Right ventricle myocardium superior (tissue), 1 donor: ENCODE measurements at regions not wholly inside any gene's neighbourhood (a gene's known extent, or its start where the extent isn't known, plus 50 kb on each side); places are given as distances from the start of the nearest gene placed in this dataset.
A peak's percentile ranks its signal among the peaks of the same experiment; 100 is the strongest.
"Not testable (repeated sequence)": the region's sequence is repeated elsewhere in the genome, so short reads cannot be mapped to it uniquely, and the experiment has no call there.

Experiments used
- ATAC-seq: fragments of 200-7000 bp; cut with Tn5 transposase; one replicate; pipeline ENCODE4 v1.9.1; 2020; ENCODE audit warnings: mild to moderate bottlenecking; ENCODE audit not compliant: poor library complexity
- DNase-seq: peaks from one replicate; pipeline ENCODE4 v3.0.0-alpha.2; 2020
- intact Hi-C: fragments of 100-400 bp; cut with DNase I; formaldehyde crosslinking; loops from one replicate; pipeline ENCODE4 v1.11.2; 2022
- donor health status: DM: no; HTN: yes; CAD: no; lungs with severe emphysema.

GRCh38 chr3:177802151-177802900 is 605.0 kb upstream of the TBL1XR1 start:
- peak; percentile 64 for ATAC-seq

GRCh38 chr3:177803500-177803899 is 606.2 kb upstream of the TBL1XR1 start:
- ATAC-seq (no peak), DNase-seq (no peak)
- intact Hi-C loops = no loop called here

More at GRCh38 chr3:177802151-177802900, 605.0 kb upstream of the TBL1XR1 start:
- intact Hi-C loops = no loop called here
- DNase-seq = no peak

- DNase-seq (no peak), ATAC-seq (no peak)
- intact Hi-C loops = no loop called here
Observed at GRCh38 chr3:177804032-177804431, 606.8 kb upstream of the TBL1XR1 start.

DNA sequence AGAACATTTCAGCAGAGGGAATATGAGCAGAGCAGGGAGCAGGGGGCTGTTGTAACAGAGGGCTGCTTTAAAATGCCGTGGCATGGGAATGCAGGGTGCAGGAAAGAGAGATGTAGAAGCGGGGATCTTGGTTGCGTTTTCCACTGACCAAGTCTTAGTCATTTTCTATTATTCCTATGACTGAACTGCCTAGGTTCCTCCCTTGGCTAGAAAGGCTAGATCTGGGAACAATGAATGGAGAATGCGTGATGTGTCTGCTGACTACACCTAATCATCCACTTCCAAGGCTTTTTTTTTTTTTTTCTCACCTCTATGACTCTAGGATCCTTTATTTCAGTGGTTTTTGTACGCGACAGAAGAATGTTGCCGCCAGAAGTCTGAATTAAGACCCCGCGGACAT is 607.4 kb upstream of the TBL1XR1 start:
- intact Hi-C loops = no loop called here
- no peak for ATAC-seq
- DNase-seq = no peak

DNA sequence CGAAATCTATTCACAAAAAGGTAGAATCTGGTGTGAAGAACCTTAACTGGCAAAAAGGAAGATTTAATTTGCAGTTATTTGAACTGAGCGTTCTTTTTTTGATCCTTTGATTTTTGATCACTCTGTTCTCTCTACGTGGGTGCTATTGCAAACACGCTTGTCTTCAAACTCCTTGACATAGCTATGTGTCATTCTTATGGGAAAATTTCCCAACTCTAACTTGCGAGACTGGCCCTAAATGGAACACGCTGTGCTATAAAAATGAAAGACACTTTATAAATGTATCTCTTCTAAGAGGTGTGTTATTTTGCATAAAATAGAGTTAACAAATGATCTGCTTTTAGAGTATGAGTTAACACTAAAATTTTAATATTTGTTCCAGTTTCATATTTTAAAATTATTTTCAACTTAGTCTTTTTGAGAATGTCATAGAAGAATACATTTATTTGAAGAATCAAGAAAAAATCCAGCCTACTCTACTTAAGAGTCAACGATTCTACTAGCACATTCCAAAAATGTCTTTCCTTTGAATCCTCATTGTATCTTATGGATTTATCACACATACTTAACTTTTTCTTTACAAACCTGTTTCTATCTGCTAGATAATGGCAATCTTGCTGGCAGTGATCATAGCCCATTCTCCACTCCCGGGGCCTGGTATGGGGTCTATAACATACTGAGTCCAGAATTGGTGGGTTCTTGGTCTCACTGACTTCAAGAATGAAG is 610.0 kb upstream of the TBL1XR1 start:
- DNase-seq = no peak
- ATAC-seq = no peak
- intact Hi-C loops = no loop called here

GRCh38 chr3:177808928-177809478 is 611.7 kb upstream of the TBL1XR1 start:
- intact Hi-C loops, DNase-seq, ATAC-seq: not testable (repeated sequence)

GRCh38 chr3:177810162-177810623 is 612.9 kb upstream of the TBL1XR1 start:
- intact Hi-C loops = loop anchor here (10.0 kb wide), 1 partner anchor 365 kb away; no protein-coding TSS in a partner anchor
- peak; percentile 42 for ATAC-seq
- no peak for DNase-seq

DNA sequence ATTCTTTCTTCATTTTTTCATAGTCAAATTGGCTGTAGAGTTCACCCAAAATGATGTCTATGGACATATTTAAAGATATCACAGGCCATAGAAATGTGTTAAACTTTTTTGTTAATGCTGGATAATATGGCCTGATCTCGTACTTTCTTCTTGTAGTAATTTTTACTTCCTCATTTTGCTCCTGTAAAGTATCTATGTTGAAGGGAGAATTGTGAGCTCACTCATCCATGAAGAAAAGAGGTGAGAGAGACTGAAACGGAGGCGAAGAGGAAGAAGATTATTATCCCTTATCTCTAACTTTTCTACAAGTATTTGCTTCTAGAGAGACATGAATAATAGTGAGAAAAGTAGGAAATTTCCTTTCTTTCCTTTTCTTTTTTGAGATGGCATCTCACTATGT is 613.8 kb upstream of the TBL1XR1 start:
- ATAC-seq (no peak), DNase-seq (no peak)
- intact Hi-C loops = loop anchor here (10.0 kb wide), 1 partner anchor 364 kb away; no protein-coding TSS in a partner anchor

GRCh38 chr3:177811835-177812234 is 614.6 kb upstream of the TBL1XR1 start:
- intact Hi-C loops = loop anchor here (10.0 kb wide), 1 partner anchor 363 kb away; no protein-coding TSS in a partner anchor
- no peak for DNase-seq
- no peak for ATAC-seq

GRCh38 chr3:177812492-177812891 is 615.2 kb upstream of the TBL1XR1 start:
- intact Hi-C loops = loop anchor here (10.0 kb wide), 1 partner anchor 362 kb away; no protein-coding TSS in a partner anchor
- ATAC-seq (no peak), DNase-seq (no peak)

GRCh38 chr3:177813322-177813721 is 616.0 kb upstream of the TBL1XR1 start:
- ATAC-seq = peak; percentile 65
- intact Hi-C loops = loop anchor here (10.0 kb wide), 1 partner anchor 361 kb away; no protein-coding TSS in a partner anchor
- DNase-seq = peak; percentile 54

GRCh38 chr3:177816667-177817208 is 619.5 kb upstream of the TBL1XR1 start:
- intact Hi-C loops = loop anchor here (10.0 kb wide), 1 partner anchor 358 kb away; no protein-coding TSS in a partner anchor
- DNase-seq = no peak
- peak; percentile 67 for ATAC-seq

- ATAC-seq (no peak), DNase-seq (no peak)
- intact Hi-C loops = loop anchor here (10.0 kb wide), 1 partner anchor 357 kb away; no protein-coding TSS in a partner anchor
Observed at GRCh38 chr3:177817751-177818150, 620.5 kb upstream of the TBL1XR1 start.

GRCh38 chr3:177818712-177819240 is 621.5 kb upstream of the TBL1XR1 start:
- intact Hi-C loops = loop anchor here (10.0 kb wide), 1 partner anchor 356 kb away; no protein-coding TSS in a partner anchor
- ATAC-seq (no peak), DNase-seq (no peak)

- DNase-seq (no peak), ATAC-seq (no peak)
- intact Hi-C loops = no loop called here
Observed at GRCh38 chr3:177820683-177821316, 623.5 kb upstream of the TBL1XR1 start.

- DNase-seq (no peak), ATAC-seq (no peak)
- intact Hi-C loops = no loop called here
Observed at GRCh38 chr3:177822681-177823096, 625.4 kb upstream of the TBL1XR1 start.

DNA sequence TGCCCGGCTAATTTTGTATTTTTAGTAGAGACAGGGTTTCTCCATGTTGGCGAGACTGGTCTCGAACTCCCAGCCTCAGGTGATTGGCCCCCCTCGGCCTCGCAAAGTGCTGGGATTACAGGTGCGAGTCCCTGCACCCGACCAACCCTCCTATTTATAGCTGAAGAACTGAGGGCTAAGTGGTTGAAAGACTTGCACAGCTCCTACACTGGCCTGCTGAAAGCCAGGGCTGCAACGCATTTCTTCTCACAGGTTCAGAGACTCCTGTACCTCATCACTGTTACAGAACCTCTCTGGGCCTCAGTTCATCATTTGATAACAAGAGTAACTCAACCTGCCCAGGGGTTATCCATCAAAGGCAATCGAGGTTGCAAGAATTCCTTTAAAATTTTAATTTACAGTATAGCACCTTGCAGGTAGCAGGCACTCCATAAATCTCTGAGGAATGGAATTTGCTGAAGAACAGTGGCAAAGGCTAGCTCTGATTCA is 626.5 kb upstream of the TBL1XR1 start:
- ATAC-seq = peak; percentile 5
- DNase-seq = no peak
- intact Hi-C loops = no loop called here

DNA sequence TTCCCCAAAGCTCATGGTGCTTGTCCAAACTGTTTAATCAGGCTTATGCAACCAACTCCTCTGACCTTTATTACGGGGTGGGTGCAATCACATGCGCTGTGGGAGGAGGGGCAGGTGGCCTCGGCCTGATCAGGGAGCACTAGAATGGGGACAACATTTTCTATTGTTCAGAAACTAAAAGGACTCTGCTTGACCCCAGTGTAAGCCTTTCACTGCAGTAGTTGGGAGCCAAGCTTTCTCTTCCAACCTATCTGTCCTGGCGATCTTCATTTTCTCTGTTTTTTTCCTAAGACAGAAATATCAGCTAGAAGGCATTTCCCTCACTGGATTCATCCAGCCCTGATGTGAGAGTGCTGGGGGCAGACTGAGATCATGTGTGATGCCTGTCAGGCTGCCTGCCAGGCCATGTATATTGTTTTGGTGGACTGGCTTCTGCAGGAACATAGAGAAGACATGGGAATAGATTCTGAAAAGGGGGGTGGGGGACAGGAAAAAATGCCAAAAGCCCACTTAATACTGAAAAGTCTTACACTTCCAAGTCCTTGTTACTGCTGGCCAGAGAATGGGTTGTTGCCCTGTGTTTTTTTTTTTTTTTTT is 627.0 kb upstream of the TBL1XR1 start:
- DNase-seq = peak; percentile 77
- intact Hi-C loops = no loop called here
- peak; percentile 89 for ATAC-seq
